SK-N-SH (cell line): ENCODE measurements at regions not wholly inside any gene's neighbourhood (a gene's known extent, or its start where the extent isn't known, plus 50 kb on each side); places are given as distances from the start of the nearest gene placed in this dataset.

ENCODE experiments used
- CTCF ChIA-PET: fragments of 300-600, 350-600 bp; formaldehyde crosslinking; extraction: SDS; loops from one replicate; lab custom pipeline; 2021; lab: Yijun Ruan, JAX
- POLR2A ChIA-PET: fragments of 350-600 bp; sonication (Branson Sonifier 250); formaldehyde crosslinking; extraction: SDS; loops from one replicate; lab custom pipeline; 2020; ENCODE audit warnings: antibody characterized with exemption, inconsistent platforms; lab: Yijun Ruan, JAX
- DNase-seq: peaks from one replicate; pipeline ENCODE4 v3.0.0; 2012
- H2AFZ ChIP-seq: fragments of 200-600 bp; sonication (generic); 2 replicates; pipeline ENCODE4 v1.8.1; 2016; ENCODE audit warnings: antibody characterized with exemption, mild to moderate bottlenecking, low read depth
- H3F3A ChIP-seq: fragments of 200-600 bp; sonication (generic); replicated peaks from 2 replicates; pipeline ENCODE3; 2016; ENCODE audit warnings: antibody characterized with exemption, mild to moderate bottlenecking; ENCODE audit not compliant: insufficient read depth
- H3K27ac ChIP-seq, 2 experiments: fragments of 200-500 bp in 1 of 2; fragments of 200-600 bp in 1 of 2; sonication (Bioruptor generic) in 1 of 2; sonication (generic), shearing (Covaris generic) in 1 of 2; 2 replicates each; pipeline versions ENCODE4 v1.5.1 to v1.6.1; 2014 to 2016; ENCODE audit warnings: low read depth in 2 of 2, inconsistent platforms in 1 of 2, low read length in 1 of 2, mild to moderate bottlenecking in 1 of 2, mixed read lengths in 1 of 2
- H3K27me3 ChIP-seq: fragments of 200-600 bp; sonication (generic), shearing (Covaris generic); 2 replicates; pipeline ENCODE4 v1.6.1; 2016; ENCODE audit warnings: mixed run types; ENCODE audit not compliant: insufficient read depth
- H3K36me3 ChIP-seq, 2 experiments: fragments of 200-500 bp in 1 of 2; fragments of 200-600 bp in 1 of 2; sonication (Bioruptor generic) in 1 of 2; sonication (generic) in 1 of 2; replicated peaks in 1 of 2; 2 replicates each; pipeline versions ENCODE3 to v1.5.1; 2014 to 2016; ENCODE audit warnings: low read length in 1 of 2, mild to moderate bottlenecking in 1 of 2; ENCODE audit not compliant: insufficient read depth in 2 of 2, control insufficient read depth in 1 of 2
- H3K4me1 ChIP-seq, 2 experiments: fragments of 200-500 bp in 1 of 2; fragments of 200-600 bp in 1 of 2; sonication (Bioruptor generic) in 1 of 2; sonication (generic), shearing (Covaris generic) in 1 of 2; 2 replicates each; pipeline versions ENCODE4 v1.5.1 to v1.6.1; 2014 to 2016; ENCODE audit warnings: low read depth in 1 of 2, low read length in 1 of 2, mixed run types in 1 of 2; ENCODE audit not compliant: insufficient read depth in 2 of 2, control insufficient read depth in 1 of 2
- H3K4me2 ChIP-seq: fragments of 200-600 bp; sonication (generic), shearing (Covaris generic); 2 replicates; pipeline ENCODE4 v1.6.1; 2017; ENCODE audit warnings: mixed run types
- H3K4me3 ChIP-seq, 2 experiments: fragments of 200-500 bp in 1 of 2; fragments of 200-600 bp in 1 of 2; sonication (Bioruptor generic) in 1 of 2; sonication (generic), shearing (Covaris generic) in 1 of 2; 2 replicates each; pipeline versions ENCODE4 v1.5.1 to v1.8.1; 2014 to 2016; ENCODE audit warnings: low read depth in 2 of 2, inconsistent platforms in 1 of 2, low read length in 1 of 2, mild to moderate bottlenecking in 1 of 2, mixed read lengths in 1 of 2, moderate library complexity in 1 of 2
- H3K79me2 ChIP-seq: fragments of 200-600 bp; sonication (generic); 2 replicates; pipeline ENCODE4 v1.8.1; 2017; ENCODE audit warnings: mild to moderate bottlenecking; ENCODE audit not compliant: insufficient read depth
- H3K9ac ChIP-seq: fragments of 200-600 bp; sonication (generic); 2 replicates; pipeline ENCODE4 v1.6.1; 2017; ENCODE audit warnings: mixed run types
- H3K9me2 ChIP-seq: fragments of 200-600 bp; sonication (generic); 2 replicates; pipeline ENCODE4 v1.6.1; 2017; ENCODE audit warnings: mixed run types
- H3K9me3 ChIP-seq: fragments of 200-600 bp; sonication (generic); 2 replicates; pipeline ENCODE4 v1.6.1; 2017; ENCODE audit warnings: mixed run types, mild to moderate bottlenecking, moderate library complexity
- H4K20me1 ChIP-seq: fragments of 200-600 bp; sonication (generic); 2 replicates; pipeline ENCODE4 v1.6.1; 2017; ENCODE audit warnings: mild to moderate bottlenecking, mixed run types; ENCODE audit not compliant: insufficient read depth
- CHD2 ChIP-seq: fragments of 150-350 bp; IDR thresholded peaks from 2 replicates; pipeline ENCODE4 v1.6.1; 2018; ENCODE audit warnings: low read length; ENCODE audit not compliant: partially characterized antibody
- EP300 ChIP-seq, 2 experiments: IDR thresholded peaks; 2 replicates each; pipeline versions ENCODE4 v1.4.0 to v1.6.1; 2012; ENCODE audit warnings: borderline replicate concordance in 1 of 2, low read depth in 1 of 2, low read length in 1 of 2
- FOXJ3 ChIP-seq: sonication (generic); formaldehyde crosslinking; IDR thresholded peaks from 2 replicates; pipeline ENCODE4 v1.5.1; 2020; ENCODE audit warnings: mild to moderate bottlenecking, missing genetic modification reagents
- GABPA ChIP-seq: IDR thresholded peaks from 2 replicates; pipeline ENCODE4 v1.4.0; 2012; ENCODE audit warnings: low read depth, mild to moderate bottlenecking
- MEF2A ChIP-seq: IDR thresholded peaks from 2 replicates; pipeline ENCODE4 v1.4.0; 2012; ENCODE audit warnings: low read depth, borderline replicate concordance
- MXI1 ChIP-seq: IDR thresholded peaks from 2 replicates; pipeline ENCODE4 v1.6.1; 2012; ENCODE audit warnings: mild to moderate bottlenecking, low read depth, low read length, improper control_type of control experiment
- NRF1 ChIP-seq: IDR thresholded peaks from 2 replicates; pipeline ENCODE4 v1.6.1; 2012; ENCODE audit warnings: low read depth, mild to moderate bottlenecking, low read length
- POLR2AphosphoS5 ChIP-seq: IDR thresholded peaks from 2 replicates; pipeline ENCODE4 v1.6.1; 2012; ENCODE audit warnings: low read depth, low read length
- RAD21 ChIP-seq: IDR thresholded peaks from 2 replicates; pipeline ENCODE4 v1.6.1; 2012; ENCODE audit warnings: mild to moderate bottlenecking, low read length
- RFX5 ChIP-seq: IDR thresholded peaks from 2 replicates; pipeline ENCODE4 v1.6.1; 2012; ENCODE audit warnings: mild to moderate bottlenecking, improper control_type of control experiment, low read length
- SIN3A ChIP-seq: IDR thresholded peaks from 2 replicates; pipeline ENCODE4 v1.6.1; 2012; ENCODE audit warnings: low read depth, mild to moderate bottlenecking, low read length, moderate library complexity, borderline replicate concordance
- USF2 ChIP-seq: fragments of 150-350 bp; IDR thresholded peaks from 2 replicates; pipeline ENCODE4 v1.6.1; 2017; ENCODE audit warnings: antibody characterized with exemption, low read length, low read depth, borderline replicate concordance
- WGBS: methylation state at CpG from one replicate; pipeline ENCODE4 v1.1.6; 2017; ENCODE audit warnings: low lambda C conversion rate; 5-methylcytosine and 5-hydroxymethylcytosine counted together
- TF ChIP-seq, protein P1 (sequence below): IDR thresholded peaks from 2 replicates; pipeline ENCODE4; 2012
- TF ChIP-seq, protein P2 (sequence below): fragments of 200-600 bp; sonication (generic); IDR thresholded peaks from 2 replicates; pipeline ENCODE4 v1.6.1; 2017; ENCODE audit warnings: antibody characterized with exemption, mild to moderate bottlenecking, moderate library complexity
- TF ChIP-seq, protein P3 (sequence below): IDR thresholded peaks from 2 replicates; pipeline ENCODE4 v1.6.1; 2012; ENCODE audit warnings: mild to moderate bottlenecking, low read depth, low read length, moderate library complexity

- Histone ChIP-seq H3K9ac (no peak overlapping the region), H4K20me1 (no peaks in the 10 kb centered on the region), H3K4me3 (no peak overlapping the region), H3K27ac (no peak overlapping the region), H3F3A (no peaks in the 10 kb centered on the region), H3K36me3 (no peaks in the 10 kb centered on the region), H3K27me3 (no peaks in the 10 kb centered on the region), H3K9me2 (no peaks in the 10 kb centered on the region), H3K9me3 (no peaks in the 10 kb centered on the region), H3K79me2 (no peaks in the 10 kb centered on the region), H3K4me1 (no peaks in the 10 kb centered on the region), H2AFZ (no peak overlapping the region), H3K4me2 (no peak overlapping the region)
- DNase-seq: no peak
- ChIA-PET CTCF (no interaction called here), POLR2A (no interaction called here)
- TF ChIP-seq CHD2: no peak
- TF ChIP-seq, protein P1, sequence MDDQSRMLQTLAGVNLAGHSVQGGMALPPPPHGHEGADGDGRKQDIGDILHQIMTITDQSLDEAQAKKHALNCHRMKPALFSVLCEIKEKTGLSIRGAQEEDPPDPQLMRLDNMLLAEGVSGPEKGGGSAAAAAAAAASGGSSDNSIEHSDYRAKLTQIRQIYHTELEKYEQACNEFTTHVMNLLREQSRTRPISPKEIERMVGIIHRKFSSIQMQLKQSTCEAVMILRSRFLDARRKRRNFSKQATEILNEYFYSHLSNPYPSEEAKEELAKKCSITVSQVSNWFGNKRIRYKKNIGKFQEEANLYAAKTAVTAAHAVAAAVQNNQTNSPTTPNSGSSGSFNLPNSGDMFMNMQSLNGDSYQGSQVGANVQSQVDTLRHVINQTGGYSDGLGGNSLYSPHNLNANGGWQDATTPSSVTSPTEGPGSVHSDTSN: no peak
- no peak for TF ChIP-seq EP300 (IDR thresholded peaks at IDR 0.05; ENCODE audit: borderline replicate concordance in 1 of 2, low read depth in 1 of 2, low read length in 1 of 2)
- no peak for TF ChIP-seq NRF1
These were observed 145.9 kb downstream of the ZPLD1 start for GRCh38 chr3:102580760-102581159.

DNA sequence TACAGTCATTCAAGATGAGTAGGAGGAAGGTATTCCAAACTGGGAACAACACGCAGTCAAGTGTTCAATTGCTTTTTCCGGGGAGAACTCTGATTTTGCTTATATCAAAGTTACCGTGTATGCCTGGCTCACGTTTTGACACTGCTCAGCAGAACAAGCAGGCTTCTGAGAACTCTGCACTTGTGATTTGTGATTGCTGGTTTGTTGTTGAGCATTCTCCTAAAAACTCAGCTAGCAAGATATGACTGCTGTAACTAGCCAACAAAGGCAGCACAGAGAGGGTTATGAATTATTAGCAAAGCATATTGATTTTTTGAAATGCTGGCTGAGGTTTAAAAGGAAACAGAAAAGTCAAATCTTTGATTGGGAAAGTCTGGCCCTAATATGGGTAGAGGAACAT lies 151.7 kb downstream of the ZPLD1 start:
- DNase-seq: no peak
- POLR2A ChIA-PET: no interaction called here
- 57% methylated on average over 4 of the region's 4 CpGs for WGBS
- Histone ChIP-seq H3K36me3 (no peaks in the 10 kb centered on the region), H3K4me1 (no peaks in the 10 kb centered on the region), H3K9me3 (no peaks in the 10 kb centered on the region), H3K9me2 (no peaks in the 10 kb centered on the region), H3K27ac (no peak overlapping the region), H3K27me3 (no peaks in the 10 kb centered on the region), H3K4me3 (no peak overlapping the region), H4K20me1 (no peaks in the 10 kb centered on the region), H3K4me2 (no peak overlapping the region), H3K79me2 (no peaks in the 10 kb centered on the region), H3F3A (no peaks in the 10 kb centered on the region), H3K9ac (no peak overlapping the region), H2AFZ (no peak overlapping the region)
- TF ChIP-seq GABPA: no peak
- TF ChIP-seq RAD21: no peak
- no peak for TF ChIP-seq POLR2AphosphoS5
- TF ChIP-seq, protein P1: no peak
- no peak for TF ChIP-seq SIN3A
- TF ChIP-seq FOXJ3: no peak
- TF ChIP-seq, protein P2, sequence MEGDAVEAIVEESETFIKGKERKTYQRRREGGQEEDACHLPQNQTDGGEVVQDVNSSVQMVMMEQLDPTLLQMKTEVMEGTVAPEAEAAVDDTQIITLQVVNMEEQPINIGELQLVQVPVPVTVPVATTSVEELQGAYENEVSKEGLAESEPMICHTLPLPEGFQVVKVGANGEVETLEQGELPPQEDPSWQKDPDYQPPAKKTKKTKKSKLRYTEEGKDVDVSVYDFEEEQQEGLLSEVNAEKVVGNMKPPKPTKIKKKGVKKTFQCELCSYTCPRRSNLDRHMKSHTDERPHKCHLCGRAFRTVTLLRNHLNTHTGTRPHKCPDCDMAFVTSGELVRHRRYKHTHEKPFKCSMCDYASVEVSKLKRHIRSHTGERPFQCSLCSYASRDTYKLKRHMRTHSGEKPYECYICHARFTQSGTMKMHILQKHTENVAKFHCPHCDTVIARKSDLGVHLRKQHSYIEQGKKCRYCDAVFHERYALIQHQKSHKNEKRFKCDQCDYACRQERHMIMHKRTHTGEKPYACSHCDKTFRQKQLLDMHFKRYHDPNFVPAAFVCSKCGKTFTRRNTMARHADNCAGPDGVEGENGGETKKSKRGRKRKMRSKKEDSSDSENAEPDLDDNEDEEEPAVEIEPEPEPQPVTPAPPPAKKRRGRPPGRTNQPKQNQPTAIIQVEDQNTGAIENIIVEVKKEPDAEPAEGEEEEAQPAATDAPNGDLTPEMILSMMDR: no peak
- TF ChIP-seq USF2: no peak
- no peak for TF ChIP-seq MXI1
- TF ChIP-seq RFX5: no peak
- TF ChIP-seq MEF2A: no peak
- TF ChIP-seq, protein P3, sequence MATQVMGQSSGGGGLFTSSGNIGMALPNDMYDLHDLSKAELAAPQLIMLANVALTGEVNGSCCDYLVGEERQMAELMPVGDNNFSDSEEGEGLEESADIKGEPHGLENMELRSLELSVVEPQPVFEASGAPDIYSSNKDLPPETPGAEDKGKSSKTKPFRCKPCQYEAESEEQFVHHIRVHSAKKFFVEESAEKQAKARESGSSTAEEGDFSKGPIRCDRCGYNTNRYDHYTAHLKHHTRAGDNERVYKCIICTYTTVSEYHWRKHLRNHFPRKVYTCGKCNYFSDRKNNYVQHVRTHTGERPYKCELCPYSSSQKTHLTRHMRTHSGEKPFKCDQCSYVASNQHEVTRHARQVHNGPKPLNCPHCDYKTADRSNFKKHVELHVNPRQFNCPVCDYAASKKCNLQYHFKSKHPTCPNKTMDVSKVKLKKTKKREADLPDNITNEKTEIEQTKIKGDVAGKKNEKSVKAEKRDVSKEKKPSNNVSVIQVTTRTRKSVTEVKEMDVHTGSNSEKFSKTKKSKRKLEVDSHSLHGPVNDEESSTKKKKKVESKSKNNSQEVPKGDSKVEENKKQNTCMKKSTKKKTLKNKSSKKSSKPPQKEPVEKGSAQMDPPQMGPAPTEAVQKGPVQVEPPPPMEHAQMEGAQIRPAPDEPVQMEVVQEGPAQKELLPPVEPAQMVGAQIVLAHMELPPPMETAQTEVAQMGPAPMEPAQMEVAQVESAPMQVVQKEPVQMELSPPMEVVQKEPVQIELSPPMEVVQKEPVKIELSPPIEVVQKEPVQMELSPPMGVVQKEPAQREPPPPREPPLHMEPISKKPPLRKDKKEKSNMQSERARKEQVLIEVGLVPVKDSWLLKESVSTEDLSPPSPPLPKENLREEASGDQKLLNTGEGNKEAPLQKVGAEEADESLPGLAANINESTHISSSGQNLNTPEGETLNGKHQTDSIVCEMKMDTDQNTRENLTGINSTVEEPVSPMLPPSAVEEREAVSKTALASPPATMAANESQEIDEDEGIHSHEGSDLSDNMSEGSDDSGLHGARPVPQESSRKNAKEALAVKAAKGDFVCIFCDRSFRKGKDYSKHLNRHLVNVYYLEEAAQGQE: no peak
- CTCF ChIA-PET: interaction anchor here (0.6 kb wide), 1 partner anchor 161 kb away, joined by 3 read pairs; no protein-coding TSS in a partner anchor
